ENCODE measurements at regions not wholly inside any gene's neighbourhood (a gene's known extent, or its start where the extent isn't known, plus 50 kb on each side); places are given as distances from the start of the nearest gene placed in this dataset.

DNA sequence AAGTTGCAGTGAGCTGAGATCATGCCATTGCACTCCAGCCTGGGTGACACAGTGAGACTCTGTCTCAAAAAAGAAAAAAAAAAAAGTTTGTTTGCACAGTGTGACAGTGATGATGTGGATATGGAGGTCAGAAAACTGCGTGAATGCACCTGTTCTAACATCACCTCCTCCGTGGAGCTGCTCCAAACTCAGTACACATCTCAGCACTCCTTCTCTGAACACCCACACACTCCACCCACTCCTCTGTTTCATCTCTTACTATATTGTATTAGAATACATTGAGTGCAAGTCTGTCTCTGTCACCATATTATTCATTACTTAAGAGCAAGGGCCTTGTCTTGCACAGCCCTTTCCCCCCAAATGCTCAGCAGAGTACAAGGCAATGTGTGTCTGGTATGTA, 51.5 kb upstream of the ENPP4 start:
- Histone ChIP-seq H2AFZ (ENCODE audit: low read depth, low read length, poor library complexity, severe bottlenecking) (no peak overlapping the region), H3K27ac (ENCODE audit: low read depth, low read length) (no peak overlapping the region), H4K20me1 (ENCODE audit: insufficient read depth) (no peaks in the 10 kb centered on the region), H3K9me2 (ENCODE audit: insufficient read depth) (no peaks in the 10 kb centered on the region; the same call in 1 of the 2 replicates), H3K4me2 (ENCODE audit: low read length) (no peak overlapping the region), H3K27me3 (ENCODE audit: insufficient read depth, low read length) (no peaks in the 10 kb centered on the region), H3K9ac (ENCODE audit: low read length) (no peak overlapping the region), H3K36me3 (ENCODE audit: control insufficient read depth in 1 of 2, insufficient read depth in 2 of 2, low read length in 2 of 2) (no peaks in the 10 kb centered on the region), H3K79me2 (ENCODE audit: insufficient read depth, low read length) (no peaks in the 10 kb centered on the region), H3K4me1 (ENCODE audit: control insufficient read depth in 1 of 2, insufficient read depth in 2 of 2, low read length in 2 of 2) (no peaks in the 10 kb centered on the region), H3K4me3 (replicated peaks in 1 of 2; ENCODE audit: low read depth in 1 of 2, low read length in 2 of 2) (no peak overlapping the region), H3K9me3 (ENCODE audit: control insufficient read depth in 1 of 2, insufficient read depth in 1 of 2, low read depth in 1 of 2, low read length in 2 of 2) (no peaks in the 10 kb centered on the region)
- TF ChIP-seq SP1 (IDR thresholded peaks at IDR 0.05; ENCODE audit: low read depth) = no peak
- no peak for TF ChIP-seq EZH2 (IDR thresholded peaks at IDR 0.05)
- no peak for TF ChIP-seq SRF (IDR thresholded peaks at IDR 0.05; ENCODE audit: low read depth)
- TF ChIP-seq CEBPB (IDR thresholded peaks at IDR 0.05; ENCODE audit: low read depth) = no peak
- TF ChIP-seq POLR2AphosphoS5 (IDR thresholded peaks at IDR 0.05; ENCODE audit: low read depth, low read length) = no peak
- no peak for TF ChIP-seq EGR1 (IDR thresholded peaks at IDR 0.05; ENCODE audit: low read depth)
- TF ChIP-seq, protein P1, sequence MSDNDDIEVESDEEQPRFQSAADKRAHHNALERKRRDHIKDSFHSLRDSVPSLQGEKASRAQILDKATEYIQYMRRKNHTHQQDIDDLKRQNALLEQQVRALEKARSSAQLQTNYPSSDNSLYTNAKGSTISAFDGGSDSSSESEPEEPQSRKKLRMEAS (IDR thresholded peaks at IDR 0.05) = no peak
- TF ChIP-seq FOSL1 (IDR thresholded peaks at IDR 0.05; ENCODE audit: low read depth) = no peak
- no peak for TF ChIP-seq JUND (IDR thresholded peaks at IDR 0.05)
- no peak for TF ChIP-seq ZNF274 (IDR thresholded peaks at IDR 0.05; ENCODE audit: low read depth, low read length)
- no peak for TF ChIP-seq YY1 (IDR thresholded peaks at IDR 0.05; ENCODE audit: extremely low read depth, insufficient replicate concordance, low read depth, low read length)
- TF ChIP-seq EZH2phosphoT487 (IDR thresholded peaks at IDR 0.05; ENCODE audit: borderline replicate concordance) = no peak
- no peak for TF ChIP-seq ATF3 (IDR thresholded peaks at IDR 0.05)
- TF ChIP-seq ZFX (IDR thresholded peaks at IDR 0.05) = no peak
- no peak for TF ChIP-seq POLR2A (IDR thresholded peaks at IDR 0.05; ENCODE audit: borderline replicate concordance, extremely low read depth, insufficient read depth, insufficient read length)
- no peak for TF ChIP-seq TCF7L2 (IDR thresholded peaks at IDR 0.05; ENCODE audit: borderline replicate concordance, extremely low read depth, insufficient read depth, insufficient read length)
- TF ChIP-seq CBX3 (IDR thresholded peaks at IDR 0.05; ENCODE audit: low read depth) = no peak
- TF ChIP-seq SIN3A (IDR thresholded peaks at IDR 0.05; ENCODE audit: low read depth) = no peak
- TF ChIP-seq, protein P2, sequence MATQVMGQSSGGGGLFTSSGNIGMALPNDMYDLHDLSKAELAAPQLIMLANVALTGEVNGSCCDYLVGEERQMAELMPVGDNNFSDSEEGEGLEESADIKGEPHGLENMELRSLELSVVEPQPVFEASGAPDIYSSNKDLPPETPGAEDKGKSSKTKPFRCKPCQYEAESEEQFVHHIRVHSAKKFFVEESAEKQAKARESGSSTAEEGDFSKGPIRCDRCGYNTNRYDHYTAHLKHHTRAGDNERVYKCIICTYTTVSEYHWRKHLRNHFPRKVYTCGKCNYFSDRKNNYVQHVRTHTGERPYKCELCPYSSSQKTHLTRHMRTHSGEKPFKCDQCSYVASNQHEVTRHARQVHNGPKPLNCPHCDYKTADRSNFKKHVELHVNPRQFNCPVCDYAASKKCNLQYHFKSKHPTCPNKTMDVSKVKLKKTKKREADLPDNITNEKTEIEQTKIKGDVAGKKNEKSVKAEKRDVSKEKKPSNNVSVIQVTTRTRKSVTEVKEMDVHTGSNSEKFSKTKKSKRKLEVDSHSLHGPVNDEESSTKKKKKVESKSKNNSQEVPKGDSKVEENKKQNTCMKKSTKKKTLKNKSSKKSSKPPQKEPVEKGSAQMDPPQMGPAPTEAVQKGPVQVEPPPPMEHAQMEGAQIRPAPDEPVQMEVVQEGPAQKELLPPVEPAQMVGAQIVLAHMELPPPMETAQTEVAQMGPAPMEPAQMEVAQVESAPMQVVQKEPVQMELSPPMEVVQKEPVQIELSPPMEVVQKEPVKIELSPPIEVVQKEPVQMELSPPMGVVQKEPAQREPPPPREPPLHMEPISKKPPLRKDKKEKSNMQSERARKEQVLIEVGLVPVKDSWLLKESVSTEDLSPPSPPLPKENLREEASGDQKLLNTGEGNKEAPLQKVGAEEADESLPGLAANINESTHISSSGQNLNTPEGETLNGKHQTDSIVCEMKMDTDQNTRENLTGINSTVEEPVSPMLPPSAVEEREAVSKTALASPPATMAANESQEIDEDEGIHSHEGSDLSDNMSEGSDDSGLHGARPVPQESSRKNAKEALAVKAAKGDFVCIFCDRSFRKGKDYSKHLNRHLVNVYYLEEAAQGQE (IDR thresholded peaks at IDR 0.05; ENCODE audit: low read depth) = no peak
- CTCF ChIA-PET = no interaction called here
- intact Hi-C loops (cut with micrococcal nuclease) = no loop called here
- DNase-seq (ENCODE audit: low read depth, low spot score) (no peak), ATAC-seq (no peak)
- no TSS peak for BruUV-seq (replicated peaks)
- RAD21 ChIA-PET (ENCODE audit: low non-redundant PET in 1 of 2, low total read pairs in 2 of 2, uncharacterized antibody in 2 of 2, unreplicated experiment in 2 of 2) = no interaction called here
- POLR2A ChIA-PET = no interaction called here

Data from HCT116 (cell line).